HepG2 (cell line): ENCODE measurements at regions not wholly inside any gene's neighbourhood (a gene's known extent, or its start where the extent isn't known, plus 50 kb on each side); places are given as distances from the start of the nearest gene placed in this dataset.

Source experiments
- ATAC-seq: fragments of 200-7000 bp; cut with Tn5 transposase; 3 replicates; pipeline ENCODE4 v1.9.1; 2020; ENCODE audit warnings: mild to moderate bottlenecking, moderate library complexity
- BruUV-seq: library from RNA; stranded (reverse); fragments of 400-500 nt; replicated peaks from 2 replicates; lab custom pipeline; 2021; lab: Mats Ljungman, UMichigan
- CTCF ChIA-PET: fragments of 300-600 bp; formaldehyde crosslinking; extraction: SDS; loops from one replicate; lab custom pipeline; 2021; ENCODE audit warnings: low total read pairs, inconsistent platforms, low intra/inter-chr PET ratio; lab: Yijun Ruan, JAX
- POLR2A ChIA-PET: fragments of 350-600 bp; sonication (Branson Sonifier 250); formaldehyde crosslinking; loops from one replicate; lab custom pipeline; 2020; ENCODE audit warnings: antibody characterized with exemption, inconsistent platforms; lab: Yijun Ruan, JAX
- DNase-seq: peaks from one replicate; pipeline ENCODE4 v3.0.0-alpha.2; 2015; ENCODE audit warnings: low spot score
- FAIRE-seq: peaks from 3 replicates; lab custom pipeline; 2011; peaks lifted over from hg19 to GRCh38; lab: Jason Lieb, UNC
- H2AFZ ChIP-seq: one replicate; pipeline ENCODE4 v1.6.1; 2011; ENCODE audit warnings: low read length, inconsistent platforms
- H3K27ac ChIP-seq: fragments of 300-600 bp; 3 replicates; pipeline ENCODE4 v1.8.0; 2011; ENCODE audit warnings: mixed run types, mild to moderate bottlenecking, mixed read lengths, low read length, inconsistent platforms; ENCODE audit not compliant: insufficient read depth; ENCODE audit errors: extremely low read length
- H3K27me3 ChIP-seq, 2 experiments: fragments of 200-600 bp in 1 of 2; 2 replicates in 1 of 2; 3 replicates in 1 of 2; pipeline versions ENCODE4 v1.6.0 to v1.8.0; 2011; ENCODE audit warnings: low read length in 2 of 2, mild to moderate bottlenecking in 2 of 2, moderate library complexity in 2 of 2, inconsistent platforms in 1 of 2; ENCODE audit not compliant: insufficient read depth in 2 of 2, control insufficient read depth in 1 of 2
- H3K36me3 ChIP-seq, 2 experiments: fragments of 200-600 bp in 1 of 2; replicated peaks in 1 of 2; 2 replicates in 1 of 2; 3 replicates in 1 of 2; pipeline versions ENCODE4 v1.5.1 to v1.8.0; 2011; ENCODE audit warnings: low read length in 2 of 2, inconsistent platforms in 1 of 2; ENCODE audit not compliant: insufficient read depth in 2 of 2, control insufficient read depth in 1 of 2
- H3K4me1 ChIP-seq: 2 replicates; pipeline ENCODE4 v1.5.1; 2012; ENCODE audit warnings: low read length, inconsistent platforms; ENCODE audit not compliant: insufficient read depth
- H3K4me2 ChIP-seq: 2 replicates; pipeline ENCODE4 v1.6.0; 2011; ENCODE audit warnings: low read depth, low read length, inconsistent platforms
- H3K4me3 ChIP-seq, 3 experiments: fragments of 200-600 bp in 1 of 3; sonication (generic), shearing (Covaris generic) in 1 of 3; replicated peaks in 1 of 3; 2 replicates each; pipeline ENCODE4 v1.5.1; 2011 to 2016; ENCODE audit warnings: low read length in 3 of 3, inconsistent platforms in 2 of 3, low read depth in 2 of 3, mild to moderate bottlenecking in 2 of 3, control low read depth in 1 of 3, mixed read lengths in 1 of 3; ENCODE audit not compliant: insufficient read depth in 1 of 3
- H3K79me2 ChIP-seq: one replicate; pipeline ENCODE4 v1.6.1; 2011; ENCODE audit warnings: low read length, inconsistent platforms; ENCODE audit not compliant: insufficient read depth
- H3K9ac ChIP-seq: 2 replicates; pipeline ENCODE4 v1.6.0; 2011; ENCODE audit warnings: mild to moderate bottlenecking, low read depth, low read length, inconsistent platforms; ENCODE audit not compliant: insufficient read depth
- H3K9me3 ChIP-seq: 2 replicates; pipeline ENCODE4 v1.5.1; 2012; ENCODE audit warnings: mild to moderate bottlenecking, low read length
- H4K20me1 ChIP-seq: 2 replicates; pipeline ENCODE4 v1.6.0; 2011; ENCODE audit warnings: inconsistent platforms, mild to moderate bottlenecking, low read length, moderate library complexity; ENCODE audit not compliant: insufficient read depth
- ATF7 ChIP-seq, 2 experiments: fragments of 450-650 bp in 1 of 2; sonication (generic) in 1 of 2; formaldehyde crosslinking in 1 of 2; IDR thresholded peaks; 2 replicates each; pipeline versions ENCODE4 v1.4.0 to v1.6.1; 2016 to 2020; ENCODE audit warnings: antibody characterized with exemption in 1 of 2, mild to moderate bottlenecking in 1 of 2, missing genetic modification reagents in 1 of 2
- CREB1 ChIP-seq, 2 experiments: fragments of 450-650 bp in 1 of 2; IDR thresholded peaks; 2 replicates each; pipeline ENCODE4 v1.6.1; 2016 to 2017; ENCODE audit warnings: control low read depth in 1 of 2, mild to moderate bottlenecking in 1 of 2, missing compliant biosample characterization in 1 of 2, missing genetic modification characterization in 1 of 2
- ELF4 ChIP-seq: sonication (generic); formaldehyde crosslinking; IDR thresholded peaks from 2 replicates; pipeline ENCODE4 v1.5.0; 2020; ENCODE audit warnings: missing genetic modification reagents, mild to moderate bottlenecking, moderate library complexity, borderline replicate concordance
- FOSL1 ChIP-seq: sonication (generic); formaldehyde crosslinking; IDR thresholded peaks from 2 replicates; pipeline ENCODE4 v1.9.0; 2021; ENCODE audit warnings: missing genetic modification reagents, borderline replicate concordance
- HNF4A ChIP-seq: sonication (generic); formaldehyde crosslinking; IDR thresholded peaks from 2 replicates; pipeline ENCODE4 v1.4.0; 2020; ENCODE audit warnings: missing genetic modification reagents
- KDM6A ChIP-seq: IDR thresholded peaks from 2 replicates; pipeline ENCODE4 v1.6.1; 2016; ENCODE audit warnings: low read depth
- LRRFIP1 ChIP-seq: sonication (generic); formaldehyde crosslinking; conservative IDR thresholded peaks from 2 replicates; pipeline ENCODE4 v1.4.0; 2020; ENCODE audit warnings: missing genetic modification reagents
- TFAP4 ChIP-seq: sonication (generic); IDR thresholded peaks from 2 replicates; pipeline ENCODE4 v1.6.1; 2016; ENCODE audit warnings: low read depth, borderline replicate concordance
- XBP1 ChIP-seq: sonication (generic); formaldehyde crosslinking; IDR thresholded peaks from 2 replicates; pipeline ENCODE4 v1.5.0; 2020; ENCODE audit warnings: missing genetic modification reagents
- ZNF607 ChIP-seq: sonication (generic); formaldehyde crosslinking; IDR thresholded peaks from 2 replicates; pipeline ENCODE4 v1.5.1; 2020; ENCODE audit warnings: missing genetic modification reagents, mild to moderate bottlenecking, borderline replicate concordance
- ZNF615 ChIP-seq: sonication (generic); formaldehyde crosslinking; IDR thresholded peaks from 2 replicates; pipeline ENCODE4 v1.5.0; 2020; ENCODE audit warnings: mild to moderate bottlenecking, missing genetic modification reagents, borderline replicate concordance
- ZNF713 ChIP-seq: sonication (generic); formaldehyde crosslinking; IDR thresholded peaks from 2 replicates; pipeline ENCODE4 v1.4.0; 2020; ENCODE audit warnings: mild to moderate bottlenecking, missing genetic modification reagents
- ZNF724P ChIP-seq: sonication (generic); formaldehyde crosslinking; IDR thresholded peaks from 2 replicates; pipeline ENCODE4 v1.8.0; 2022; ENCODE audit warnings: missing genetic modification reagents, borderline replicate concordance
- WGBS: methylation state at CpG from one replicate; pipeline ENCODE4 v1.1.6; 2017; ENCODE audit warnings: low lambda C conversion rate; 5-methylcytosine and 5-hydroxymethylcytosine counted together
- in situ Hi-C: cut with HindIII; loops from 2 replicates; pipeline ENCODE4 v1.10.0; 2017; ENCODE audit warnings: low pct_unique_long_range_greater_than_20kb; ENCODE audit not compliant: extremely low pct_ligation_motif_present
- intact Hi-C: fragments of 100-400 bp; cut with micrococcal nuclease; formaldehyde crosslinking; loops from one replicate; pipeline ENCODE4 v1.10.0; 2022; ENCODE audit not compliant: unreplicated experiment

GRCh38 chr9:71594541-71594940 is 173.8 kb downstream of the CEMIP2 start:
- TF ChIP-seq TFAP4, result no peak
- TF ChIP-seq KDM6A (CRISPR knock-in tag), result no peak
- no peak for TF ChIP-seq CREB1 (IDR thresholded peaks at IDR 0.05)
- no peak for TF ChIP-seq CREB1 (CRISPR knock-in tag; IDR thresholded peaks at IDR 0.05)
- no peak for TF ChIP-seq ZNF713
- no peak for TF ChIP-seq FOSL1
- TF ChIP-seq ZNF724P, result no peak
- TF ChIP-seq LRRFIP1 (CRISPR knock-in tag), result no peak
- TF ChIP-seq XBP1 (CRISPR knock-in tag), result no peak
- no peak for TF ChIP-seq ATF7 (IDR thresholded peaks at IDR 0.05)
- TF ChIP-seq ATF7 (CRISPR knock-in tag; IDR thresholded peaks at IDR 0.05), result no peak
- no peak for TF ChIP-seq ELF4
- TF ChIP-seq ZNF607 (CRISPR knock-in tag), result no peak
- no peak for TF ChIP-seq HNF4A (CRISPR knock-in tag)
- TF ChIP-seq ZNF615 (CRISPR knock-in tag), result no peak
- TF ChIP-seq, all 625 proteins: peak for 0
- Histone ChIP-seq H2AFZ (no peak overlapping the region), H3K27ac (no peak overlapping the region), H3K36me3 (no peaks in the 10 kb centered on the region), H3K9ac (no peak overlapping the region), H3K4me2 (no peak overlapping the region), H4K20me1 (no peaks in the 10 kb centered on the region), H3K4me3 (no peak overlapping the region), H3K27me3 (no peaks in the 10 kb centered on the region; a peak in 1 of 5 replicates), H3K79me2 (no peaks in the 10 kb centered on the region), H3K9me3 (no peaks in the 10 kb centered on the region), H3K4me1 (peaks cover 11% of the 10 kb centered on the region)
- BruUV-seq, result no TSS peak
- FAIRE-seq (no peak), DNase-seq (no peak), ATAC-seq (no peak)
- intact Hi-C loops (no loop called here), in situ Hi-C loops (no loop called here)
- 77% methylated on average over 3 of the region's 3 CpGs for WGBS
- POLR2A ChIA-PET, result no interaction called here
- CTCF ChIA-PET, result no interaction called here
